ENCODE measurements at regions not wholly inside any gene's neighbourhood (a gene's known extent, or its start where the extent isn't known, plus 50 kb on each side); places are given as distances from the start of the nearest gene placed in this dataset.

DNA sequence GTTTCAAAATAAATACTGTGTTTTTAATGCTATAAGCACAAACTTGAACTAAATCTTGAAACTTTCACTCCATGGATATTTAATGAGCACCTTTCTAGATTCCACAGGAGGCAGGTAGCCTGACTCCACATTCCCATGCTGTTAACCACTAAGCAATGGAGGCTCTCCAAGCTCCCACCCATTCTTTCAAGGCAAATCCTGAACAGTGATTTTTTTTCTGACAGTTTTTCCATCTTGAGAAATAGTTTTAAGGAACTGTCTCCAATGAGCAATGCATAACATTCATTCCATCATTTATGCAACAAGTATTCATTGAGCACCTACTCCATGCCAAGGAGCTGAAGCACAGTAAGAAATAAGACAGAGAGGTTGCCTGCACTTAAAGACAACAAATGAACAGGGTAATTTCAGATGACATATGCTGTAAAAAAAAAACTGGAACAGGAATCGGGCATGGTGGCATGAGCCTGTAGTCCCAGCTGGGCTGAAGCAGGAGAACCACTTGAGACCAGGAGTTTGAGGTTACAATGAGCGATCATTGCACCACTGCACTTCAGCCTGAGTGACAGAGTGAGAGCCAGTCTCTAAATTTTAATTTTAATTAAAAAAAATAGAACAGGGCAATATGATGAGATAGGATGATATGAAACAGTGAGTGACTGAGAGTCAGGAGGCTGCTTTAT, 102.3 kb upstream of the CPSF6 start:
- peaks cover 6% of the 10 kb centered on the region for H3K36me3 Mint-ChIP-seq (ENCODE audit: low read depth)
- TF ChIP-seq, protein P1, sequence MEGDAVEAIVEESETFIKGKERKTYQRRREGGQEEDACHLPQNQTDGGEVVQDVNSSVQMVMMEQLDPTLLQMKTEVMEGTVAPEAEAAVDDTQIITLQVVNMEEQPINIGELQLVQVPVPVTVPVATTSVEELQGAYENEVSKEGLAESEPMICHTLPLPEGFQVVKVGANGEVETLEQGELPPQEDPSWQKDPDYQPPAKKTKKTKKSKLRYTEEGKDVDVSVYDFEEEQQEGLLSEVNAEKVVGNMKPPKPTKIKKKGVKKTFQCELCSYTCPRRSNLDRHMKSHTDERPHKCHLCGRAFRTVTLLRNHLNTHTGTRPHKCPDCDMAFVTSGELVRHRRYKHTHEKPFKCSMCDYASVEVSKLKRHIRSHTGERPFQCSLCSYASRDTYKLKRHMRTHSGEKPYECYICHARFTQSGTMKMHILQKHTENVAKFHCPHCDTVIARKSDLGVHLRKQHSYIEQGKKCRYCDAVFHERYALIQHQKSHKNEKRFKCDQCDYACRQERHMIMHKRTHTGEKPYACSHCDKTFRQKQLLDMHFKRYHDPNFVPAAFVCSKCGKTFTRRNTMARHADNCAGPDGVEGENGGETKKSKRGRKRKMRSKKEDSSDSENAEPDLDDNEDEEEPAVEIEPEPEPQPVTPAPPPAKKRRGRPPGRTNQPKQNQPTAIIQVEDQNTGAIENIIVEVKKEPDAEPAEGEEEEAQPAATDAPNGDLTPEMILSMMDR (IDR thresholded peaks at IDR 0.05): no peak
- H3K4me1 Mint-ChIP-seq (ENCODE audit: low read depth): no peaks in the 10 kb centered on the region
- DNase-seq (ENCODE audit: low spot score): no peak
- peaks cover 22% of the 10 kb centered on the region for H3K9me3 Mint-ChIP-seq (ENCODE audit: low read depth)
- no peak overlapping the region for H3K27ac Mint-ChIP-seq (ENCODE audit: unreplicated experiment)
- peaks cover 6% of the 10 kb centered on the region for H3K27me3 Mint-ChIP-seq (ENCODE audit: low read depth)
- no peak overlapping the region for H3K4me3 Mint-ChIP-seq (ENCODE audit: unreplicated experiment)

DNA sequence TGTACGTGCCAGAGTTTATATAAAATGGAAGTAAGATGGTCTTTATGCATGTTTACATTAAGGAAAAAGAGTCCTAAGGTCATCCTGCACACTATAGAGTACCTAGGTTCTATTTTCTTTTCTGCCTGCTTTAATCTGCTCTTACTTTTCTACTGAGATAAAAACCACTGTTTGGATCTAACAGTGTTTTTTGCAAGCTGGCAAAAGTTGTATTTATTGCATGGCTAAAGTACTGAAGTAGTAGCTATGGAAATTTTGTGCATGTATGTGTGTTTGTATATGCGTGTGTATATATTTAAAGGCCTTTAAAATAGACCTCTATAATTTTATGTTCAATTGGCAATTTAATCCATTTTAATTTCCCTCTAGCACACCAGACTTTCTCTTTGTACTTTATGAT, 98.3 kb upstream of the CPSF6 start:
- Mint-ChIP-seq H3K36me3 (ENCODE audit: low read depth) (peaks cover 6% of the 10 kb centered on the region), H3K4me1 (ENCODE audit: low read depth) (no peaks in the 10 kb centered on the region)
- TF ChIP-seq, protein P1 (IDR thresholded peaks at IDR 0.05): no peak

DNA sequence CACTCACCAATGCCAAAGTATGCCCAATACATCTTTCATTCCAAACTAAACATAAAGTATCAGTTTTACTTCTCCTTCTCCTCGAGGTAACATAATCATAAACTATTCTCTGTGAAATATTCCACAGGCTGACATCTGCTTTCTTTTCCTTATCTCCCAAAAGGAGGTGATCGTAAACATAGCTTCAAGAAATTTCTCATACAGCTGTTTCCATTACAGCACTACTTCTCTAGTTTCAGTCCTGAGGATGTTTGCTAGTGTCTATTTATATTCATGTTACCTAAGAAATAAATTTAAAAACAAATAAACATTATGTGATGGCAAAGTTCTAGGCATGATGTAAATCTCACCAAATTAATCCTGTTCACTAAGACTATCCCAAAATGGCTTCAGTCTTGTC, 90.1 kb upstream of the CPSF6 start:
- DNase-seq (ENCODE audit: low spot score): no peak
- H3K36me3 Mint-ChIP-seq (ENCODE audit: low read depth): no peaks in the 10 kb centered on the region
- no peak overlapping the region for H3K27ac Mint-ChIP-seq (ENCODE audit: unreplicated experiment)
- no peak overlapping the region for H3K4me3 Mint-ChIP-seq (ENCODE audit: unreplicated experiment)
- no peaks in the 10 kb centered on the region for H3K27me3 Mint-ChIP-seq (ENCODE audit: low read depth)
- peaks cover 6% of the 10 kb centered on the region for H3K4me1 Mint-ChIP-seq (ENCODE audit: low read depth)
- no peaks in the 10 kb centered on the region for H3K9me3 Mint-ChIP-seq (ENCODE audit: low read depth)
- TF ChIP-seq, protein P1 (IDR thresholded peaks at IDR 0.05): no peak

More for the DNA sequence above, 98.3 kb upstream of the CPSF6 start:
- no peak for DNase-seq (ENCODE audit: low spot score)
- no peaks in the 10 kb centered on the region for H3K27me3 Mint-ChIP-seq (ENCODE audit: low read depth)
- H3K27ac Mint-ChIP-seq (ENCODE audit: unreplicated experiment): no peak overlapping the region
- peaks cover 22% of the 10 kb centered on the region for H3K9me3 Mint-ChIP-seq (ENCODE audit: low read depth)
- H3K4me3 Mint-ChIP-seq (ENCODE audit: unreplicated experiment): no peak overlapping the region

DNA sequence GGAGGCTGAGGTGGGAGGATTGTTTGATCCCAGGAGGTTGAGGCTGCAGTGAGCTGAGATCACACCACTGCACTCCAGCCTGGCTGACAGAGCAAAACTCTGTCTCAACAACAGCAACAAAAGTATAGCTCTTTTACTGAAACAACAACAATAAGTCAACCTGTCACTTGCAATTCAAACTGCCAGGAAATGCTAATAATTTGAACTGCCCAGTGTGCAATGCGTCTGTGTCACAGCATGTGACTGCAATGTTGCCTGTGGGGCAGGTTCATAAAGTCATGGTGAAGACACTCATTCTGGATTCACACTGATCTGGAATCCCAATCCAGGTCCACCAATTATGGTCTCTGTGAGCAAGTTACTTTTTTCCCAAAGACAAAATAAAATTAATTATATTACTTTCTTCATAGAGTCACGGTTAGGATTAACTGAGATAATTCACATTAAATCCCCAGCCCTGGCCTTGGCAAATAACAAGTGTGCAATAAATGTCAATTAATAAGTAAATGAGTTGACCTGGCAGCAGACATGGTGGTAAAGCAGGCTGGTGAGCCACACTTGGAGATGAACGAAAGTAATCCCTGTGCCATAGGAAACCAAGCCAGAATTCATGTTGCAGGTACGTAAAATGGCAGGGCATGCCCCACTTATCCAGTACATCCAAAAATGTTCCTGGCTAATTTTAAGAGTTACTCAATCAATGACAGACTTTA, 89.1 kb upstream of the CPSF6 start:
- H3K9me3 Mint-ChIP-seq (ENCODE audit: low read depth): no peaks in the 10 kb centered on the region
- TF ChIP-seq, protein P1 (IDR thresholded peaks at IDR 0.05): no peak
- no peak for DNase-seq (ENCODE audit: low spot score)
- H3K36me3 Mint-ChIP-seq (ENCODE audit: low read depth): no peaks in the 10 kb centered on the region
- no peak overlapping the region for H3K4me3 Mint-ChIP-seq (ENCODE audit: unreplicated experiment)
- no peaks in the 10 kb centered on the region for H3K27me3 Mint-ChIP-seq (ENCODE audit: low read depth)
- peaks cover 10% of the 10 kb centered on the region for H3K4me1 Mint-ChIP-seq (ENCODE audit: low read depth)
- H3K27ac Mint-ChIP-seq (ENCODE audit: unreplicated experiment): no peak overlapping the region

DNA sequence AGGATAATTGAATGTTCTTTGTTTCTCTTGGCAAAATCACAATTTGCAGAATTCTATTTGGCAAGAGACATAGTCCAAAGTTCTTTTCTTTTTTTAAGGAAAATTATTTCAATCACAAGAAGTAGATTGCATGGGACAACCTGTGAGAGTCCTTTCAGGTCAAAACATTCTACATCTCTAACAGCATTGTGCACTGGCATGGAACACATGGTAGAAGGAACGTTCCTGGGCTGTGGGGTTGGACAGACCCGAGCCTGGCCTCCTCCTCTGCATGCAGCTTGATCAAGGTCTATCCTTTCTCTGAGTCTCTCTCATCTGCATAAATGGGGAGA, 88.6 kb upstream of the CPSF6 start:
- Mint-ChIP-seq H3K36me3 (ENCODE audit: low read depth) (no peaks in the 10 kb centered on the region), H3K9me3 (ENCODE audit: low read depth) (no peaks in the 10 kb centered on the region), H3K27ac (ENCODE audit: unreplicated experiment) (no peak overlapping the region), H3K4me1 (ENCODE audit: low read depth) (peaks cover 10% of the 10 kb centered on the region), H3K4me3 (ENCODE audit: unreplicated experiment) (no peak overlapping the region), H3K27me3 (ENCODE audit: low read depth) (no peaks in the 10 kb centered on the region)
- TF ChIP-seq, protein P1 (IDR thresholded peaks at IDR 0.05): no peak
- DNase-seq (ENCODE audit: low spot score): no peak
